ENCODE measurements at regions not wholly inside any gene's neighbourhood (a gene's known extent, or its start where the extent isn't known, plus 50 kb on each side); places are given as distances from the start of the nearest gene placed in this dataset.
"Not testable (repeated sequence)": the region's sequence is repeated elsewhere in the genome, so short reads cannot be mapped to it uniquely, and the experiment has no call there.

- not testable (repeated sequence) for TF ChIP-seq CTCF (conservative IDR thresholded peaks at IDR 0.05; ENCODE audit: low read length); EZH2phosphoT487 (IDR thresholded peaks at IDR 0.05; ENCODE audit: borderline replicate concordance, low read depth, low read length)
Measured at GRCh38 chr5:124916313-124916712, 169.9 kb upstream of the ZNF608 start.
